OCI-LY3 (cell line): ENCODE measurements at regions not wholly inside any gene's neighbourhood (a gene's known extent, or its start where the extent isn't known, plus 50 kb on each side); places are given as distances from the start of the nearest gene placed in this dataset.

Source experiments
- CTCF ChIP-seq: fragments of 200-600, 300-600 bp; sonication (generic); IDR thresholded peaks from 2 replicates; pipeline ENCODE4 v1.5.1; 2014; ENCODE audit warnings: antibody characterized with exemption, low read length, low read depth
- EZH2phosphoT487 ChIP-seq: fragments of 200-600 bp; shearing (Covaris generic); IDR thresholded peaks from 2 replicates; pipeline ENCODE4 v1.6.1; 2018; ENCODE audit warnings: antibody characterized with exemption, mixed run types, low read depth

- TF ChIP-seq CTCF = no peak
- TF ChIP-seq EZH2phosphoT487 = no peak
These were observed 487.1 kb downstream of the TECRL start for GRCh38 chr4:63922146-63922545.
